DOHH2 (cell line): ENCODE measurements at regions not wholly inside any gene's neighbourhood (a gene's known extent, or its start where the extent isn't known, plus 50 kb on each side); places are given as distances from the start of the nearest gene placed in this dataset.

Source experiments
- H3F3A ChIP-seq: fragments of 200-600 bp; sonication (generic), shearing (Covaris generic); 2 replicates; pipeline ENCODE4 v1.6.0; 2016; ENCODE audit warnings: antibody characterized with exemption, mild to moderate bottlenecking; ENCODE audit not compliant: control insufficient read depth, insufficient read depth
- H3K27ac ChIP-seq: fragments of 200-600 bp; sonication (generic); 2 replicates; pipeline ENCODE4 v1.5.1; 2014; ENCODE audit warnings: low read depth, mild to moderate bottlenecking, low read length, moderate library complexity
- H3K27me3 ChIP-seq: fragments of 200-600 bp; sonication (generic); 2 replicates; pipeline ENCODE4 v1.6.1; 2014; ENCODE audit warnings: mild to moderate bottlenecking, low read length, mixed read lengths; ENCODE audit not compliant: control insufficient read depth
- H3K36me3 ChIP-seq: fragments of 200-600 bp; sonication (generic); 2 replicates; pipeline ENCODE4 v1.6.1; 2014; ENCODE audit warnings: mild to moderate bottlenecking, low read length, moderate library complexity, mixed read lengths; ENCODE audit not compliant: control insufficient read depth
- H3K4me1 ChIP-seq: fragments of 200-600 bp; sonication (generic); 2 replicates; pipeline ENCODE4 v1.6.1; 2014; ENCODE audit warnings: mild to moderate bottlenecking, low read length, mixed read lengths; ENCODE audit not compliant: control insufficient read depth
- H3K4me2 ChIP-seq: fragments of 200-600 bp; sonication (generic); 2 replicates; pipeline ENCODE4 v1.6.0; 2014; ENCODE audit warnings: mild to moderate bottlenecking, low read length, moderate library complexity
- H3K4me3 ChIP-seq: fragments of 200-600 bp; sonication (generic); 2 replicates; pipeline ENCODE4 v1.5.1; 2014; ENCODE audit warnings: mild to moderate bottlenecking, low read length, mixed read lengths
- H3K79me2 ChIP-seq: fragments of 200-600 bp; sonication (generic); 2 replicates; pipeline ENCODE4 v1.6.1; 2014; ENCODE audit warnings: mild to moderate bottlenecking, low read length, mixed read lengths; ENCODE audit not compliant: control insufficient read depth
- H3K9me2 ChIP-seq: fragments of 200-600 bp; sonication (generic); replicated peaks from 2 replicates; pipeline ENCODE4 v1.6.1; 2014; ENCODE audit warnings: mild to moderate bottlenecking, low read length, mixed read lengths; ENCODE audit not compliant: control insufficient read depth
- H3K9me3 ChIP-seq: fragments of 200-600 bp; sonication (generic); 2 replicates; pipeline ENCODE4 v1.6.1; 2014; ENCODE audit warnings: antibody characterized with exemption, low read length, mixed read lengths; ENCODE audit not compliant: control insufficient read depth, insufficient read depth
- H4K20me1 ChIP-seq: fragments of 200-600 bp; sonication (generic); 2 replicates; pipeline ENCODE4 v1.6.0; 2014; ENCODE audit warnings: low read depth, mild to moderate bottlenecking, antibody characterized with exemption, low read length, moderate library complexity; ENCODE audit not compliant: control insufficient read depth, insufficient read depth
- EZH2phosphoT487 ChIP-seq: fragments of 200-600 bp; sonication (generic); IDR thresholded peaks from 2 replicates; pipeline ENCODE4 v1.6.1; 2017; ENCODE audit warnings: borderline replicate concordance, mild to moderate bottlenecking, antibody characterized with exemption, low read length, moderate library complexity, mixed read lengths
- TF ChIP-seq, protein P1 (sequence below): fragments of 200-600 bp; sonication (generic); IDR thresholded peaks from one replicate; pipeline ENCODE4 v1.5.1; 2014; ENCODE audit warnings: antibody characterized with exemption, mild to moderate bottlenecking, low read depth, low read length; ENCODE audit not compliant: poor library complexity, severe bottlenecking

- Histone ChIP-seq H3K27me3 (no peaks in the 10 kb centered on the region), H3K9me2 (no peaks in the 10 kb centered on the region), H3K4me1 (no peaks in the 10 kb centered on the region), H3K79me2 (no peaks in the 10 kb centered on the region), H3K4me3 (no peak overlapping the region), H3F3A (no peaks in the 10 kb centered on the region), H3K9me3 (no peaks in the 10 kb centered on the region), H4K20me1 (no peaks in the 10 kb centered on the region), H3K4me2 (no peak overlapping the region), H3K27ac (no peak overlapping the region), H3K36me3 (no peaks in the 10 kb centered on the region)
- TF ChIP-seq EZH2phosphoT487, result no peak
- TF ChIP-seq, protein P1, sequence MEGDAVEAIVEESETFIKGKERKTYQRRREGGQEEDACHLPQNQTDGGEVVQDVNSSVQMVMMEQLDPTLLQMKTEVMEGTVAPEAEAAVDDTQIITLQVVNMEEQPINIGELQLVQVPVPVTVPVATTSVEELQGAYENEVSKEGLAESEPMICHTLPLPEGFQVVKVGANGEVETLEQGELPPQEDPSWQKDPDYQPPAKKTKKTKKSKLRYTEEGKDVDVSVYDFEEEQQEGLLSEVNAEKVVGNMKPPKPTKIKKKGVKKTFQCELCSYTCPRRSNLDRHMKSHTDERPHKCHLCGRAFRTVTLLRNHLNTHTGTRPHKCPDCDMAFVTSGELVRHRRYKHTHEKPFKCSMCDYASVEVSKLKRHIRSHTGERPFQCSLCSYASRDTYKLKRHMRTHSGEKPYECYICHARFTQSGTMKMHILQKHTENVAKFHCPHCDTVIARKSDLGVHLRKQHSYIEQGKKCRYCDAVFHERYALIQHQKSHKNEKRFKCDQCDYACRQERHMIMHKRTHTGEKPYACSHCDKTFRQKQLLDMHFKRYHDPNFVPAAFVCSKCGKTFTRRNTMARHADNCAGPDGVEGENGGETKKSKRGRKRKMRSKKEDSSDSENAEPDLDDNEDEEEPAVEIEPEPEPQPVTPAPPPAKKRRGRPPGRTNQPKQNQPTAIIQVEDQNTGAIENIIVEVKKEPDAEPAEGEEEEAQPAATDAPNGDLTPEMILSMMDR, result no peak
These were observed 553.8 kb upstream of the PRMT6 start for GRCh38 chr1:106502659-106503058.

GRCh38 chr1:106515375-106515774, 541.1 kb upstream of the PRMT6 start:
- H3K79me2 ChIP-seq, result no peaks in the 10 kb centered on the region
- no peak overlapping the region for H3K27ac ChIP-seq
- no peaks in the 10 kb centered on the region for H4K20me1 ChIP-seq
- no peaks in the 10 kb centered on the region for H3F3A ChIP-seq
- no peak overlapping the region for H3K4me3 ChIP-seq
- H3K9me2 ChIP-seq, result no peaks in the 10 kb centered on the region
- no peaks in the 10 kb centered on the region for H3K9me3 ChIP-seq
- H3K4me1 ChIP-seq, result no peaks in the 10 kb centered on the region
- no peak overlapping the region for H3K4me2 ChIP-seq
- no peaks in the 10 kb centered on the region for H3K27me3 ChIP-seq
- TF ChIP-seq, protein P1, result no peak
- TF ChIP-seq EZH2phosphoT487, result no peak
- H3K36me3 ChIP-seq, result no peaks in the 10 kb centered on the region

DNA sequence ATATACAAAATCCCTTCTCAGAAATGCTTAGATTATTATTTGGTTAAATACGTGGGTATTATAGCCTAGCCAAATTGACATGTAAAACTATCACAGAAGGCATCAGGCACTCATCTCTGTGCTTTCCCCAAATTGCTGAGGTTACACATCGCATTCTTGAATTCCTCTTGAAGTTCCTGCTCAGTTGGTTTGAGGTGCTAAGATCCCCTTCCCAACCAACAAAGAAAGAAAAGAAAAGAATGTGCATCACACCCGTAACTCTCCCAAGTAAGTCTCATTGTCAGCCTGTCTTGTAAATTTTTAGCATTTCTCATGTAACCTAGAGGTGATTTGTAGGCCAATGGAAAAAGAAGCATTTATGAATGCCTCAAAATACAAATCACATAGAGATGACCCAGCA, 539.2 kb upstream of the PRMT6 start:
- Histone ChIP-seq H4K20me1 (no peaks in the 10 kb centered on the region), H3K4me1 (no peaks in the 10 kb centered on the region), H3K79me2 (no peaks in the 10 kb centered on the region), H3K9me2 (no peaks in the 10 kb centered on the region), H3K4me2 (no peak overlapping the region), H3K4me3 (no peak overlapping the region), H3K9me3 (no peaks in the 10 kb centered on the region), H3K27me3 (no peaks in the 10 kb centered on the region), H3K36me3 (no peaks in the 10 kb centered on the region), H3K27ac (no peak overlapping the region), H3F3A (no peaks in the 10 kb centered on the region)
- TF ChIP-seq EZH2phosphoT487, result no peak
- TF ChIP-seq, protein P1, result no peak

DNA sequence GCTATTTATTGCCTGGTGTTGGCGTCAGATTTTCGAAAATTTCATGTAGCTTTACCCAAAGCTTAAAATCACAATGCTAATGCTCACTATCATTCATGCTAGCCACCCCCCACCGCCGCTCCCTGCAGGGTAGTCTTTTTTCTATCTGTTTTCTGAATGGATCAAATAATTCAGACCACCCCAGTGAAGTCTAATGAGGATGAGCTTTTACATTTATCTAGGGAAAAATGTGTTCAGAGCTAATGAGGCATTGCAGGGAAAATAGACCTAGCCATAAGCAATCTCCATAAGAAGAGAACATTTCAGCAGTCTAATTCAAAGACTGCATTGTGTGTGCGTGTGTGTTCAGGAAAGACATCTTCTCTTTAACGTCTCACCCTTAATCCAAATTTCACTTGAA, 533.0 kb upstream of the PRMT6 start:
- Histone ChIP-seq H3F3A (no peaks in the 10 kb centered on the region), H3K27me3 (no peaks in the 10 kb centered on the region), H3K79me2 (no peaks in the 10 kb centered on the region), H3K9me2 (no peaks in the 10 kb centered on the region; the same call in 1 of the 2 replicates), H3K4me2 (no peak overlapping the region), H4K20me1 (no peaks in the 10 kb centered on the region), H3K4me1 (no peaks in the 10 kb centered on the region), H3K9me3 (no peaks in the 10 kb centered on the region), H3K36me3 (no peaks in the 10 kb centered on the region), H3K4me3 (no peak overlapping the region), H3K27ac (no peak overlapping the region)
- TF ChIP-seq, protein P1, result no peak
- TF ChIP-seq EZH2phosphoT487, result no peak
